GM21528 (cell line): ENCODE measurements at regions not wholly inside any gene's neighbourhood (a gene's known extent, or its start where the extent isn't known, plus 50 kb on each side); places are given as distances from the start of the nearest gene placed in this dataset.

Experiments used
- ATAC-seq: cut with Tn5 transposase; IDR thresholded peaks from one replicate; pipeline ENCODE4 v1.9.1; 2021; ENCODE audit warnings: mild to moderate bottlenecking, moderate library complexity; ENCODE audit not compliant: unreplicated experiment, low FRiP score

DNA sequence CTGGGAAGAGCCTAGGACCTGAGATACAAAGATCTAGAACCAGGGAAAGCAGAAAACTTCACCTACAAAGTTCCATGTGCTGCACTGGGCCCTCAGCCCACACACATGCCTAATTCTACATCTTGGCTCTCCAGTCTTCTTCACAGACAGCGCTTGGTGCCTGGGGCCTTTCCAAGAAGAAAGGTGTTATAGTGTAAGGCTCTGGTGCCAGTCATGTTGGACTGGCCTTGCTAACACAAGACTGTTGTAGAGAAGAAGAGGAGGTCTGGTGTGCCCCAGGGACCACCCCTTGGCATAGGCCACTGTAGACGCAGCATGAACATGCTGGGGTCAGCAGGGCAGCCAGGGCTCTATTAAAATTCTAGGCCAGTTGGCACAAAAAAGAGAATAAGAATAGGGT lies 226.2 kb upstream of the CTNNB1 start:
- ATAC-seq: no peak

- no peak for ATAC-seq
These were observed 223.6 kb upstream of the CTNNB1 start for GRCh38 chr3:40975711-40976121.

GRCh38 chr3:40976241-40976640 lies 223.1 kb upstream of the CTNNB1 start:
- ATAC-seq: no peak

GRCh38 chr3:40978442-40978841 lies 220.9 kb upstream of the CTNNB1 start:
- no peak for ATAC-seq

- ATAC-seq: no peak
These were observed 219.3 kb upstream of the CTNNB1 start for GRCh38 chr3:40979962-40980361.

- no peak for ATAC-seq
These were observed 218.8 kb upstream of the CTNNB1 start for GRCh38 chr3:40980467-40980866.

- no peak for ATAC-seq
These were observed 214.1 kb upstream of the CTNNB1 start for GRCh38 chr3:40985195-40985594.

GRCh38 chr3:40988468-40988867 lies 210.8 kb upstream of the CTNNB1 start:
- ATAC-seq: no peak

DNA sequence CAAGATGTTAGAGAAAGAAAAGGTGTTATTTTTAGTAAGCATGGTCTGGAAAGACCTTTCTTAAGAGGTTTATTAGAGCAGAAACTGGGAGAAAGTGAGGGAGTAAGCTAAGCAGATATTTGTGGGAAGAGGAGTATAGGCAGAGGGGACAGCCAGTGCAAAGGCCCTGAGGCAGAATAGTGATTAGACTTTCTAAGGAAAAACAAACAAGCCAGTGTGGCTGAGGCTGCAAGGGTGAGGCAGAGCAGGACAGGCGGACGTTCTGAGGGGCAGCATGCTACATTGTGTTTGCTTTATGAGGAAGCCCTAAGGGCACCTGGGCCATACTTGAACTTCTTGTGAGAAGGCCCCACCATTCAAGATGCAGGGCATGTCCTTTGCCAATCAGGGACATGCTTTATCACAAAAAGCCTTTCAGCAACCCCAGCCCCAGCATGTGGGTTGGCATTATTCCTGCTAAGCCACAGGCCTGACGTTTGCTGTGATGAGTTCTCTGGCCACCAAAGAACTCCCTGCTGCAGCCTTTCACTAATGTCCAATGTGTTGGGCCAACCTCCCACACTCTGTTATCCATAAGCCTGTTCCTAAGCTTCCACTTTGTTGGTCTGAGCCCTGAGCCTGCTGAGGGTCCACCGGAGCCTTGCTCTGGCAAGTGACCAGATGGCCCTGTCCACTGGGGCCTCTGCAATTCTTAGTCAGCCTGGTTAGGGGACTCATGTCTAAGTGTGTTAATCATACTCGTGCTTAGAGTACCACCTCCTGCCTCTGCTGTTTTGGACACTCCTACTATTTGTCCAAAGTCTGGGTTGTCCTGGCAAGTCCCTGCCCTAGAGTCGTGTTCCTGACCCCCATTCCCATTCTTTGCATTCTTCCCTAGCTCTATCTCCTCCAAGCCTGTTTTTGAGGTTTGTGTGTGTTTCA lies 209.9 kb upstream of the CTNNB1 start:
- no peak for ATAC-seq

GRCh38 chr3:40990062-40990456 lies 209.2 kb upstream of the CTNNB1 start:
- ATAC-seq: no peak

DNA sequence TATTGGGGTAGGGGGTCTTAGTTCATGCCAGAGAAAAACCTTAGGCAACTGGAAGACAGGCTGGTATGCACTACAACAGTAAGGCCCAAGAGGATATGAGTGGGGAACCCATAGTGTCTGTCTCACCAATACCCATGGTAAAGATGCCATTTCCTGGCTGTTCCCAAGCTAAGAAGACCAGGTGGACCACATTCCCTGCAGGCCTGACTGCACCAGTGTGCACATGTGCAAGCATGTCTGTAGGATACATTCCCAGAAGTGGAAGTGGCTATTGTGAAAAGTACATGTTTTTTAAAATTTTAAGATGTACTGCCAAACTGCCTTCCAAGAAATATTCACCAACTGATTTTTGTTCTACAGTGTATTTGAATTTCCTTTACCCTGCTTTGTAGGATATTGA lies 207.3 kb upstream of the CTNNB1 start:
- ATAC-seq: no peak

- ATAC-seq: no peak
These were observed 204.7 kb upstream of the CTNNB1 start for GRCh38 chr3:40994611-40995010.

DNA sequence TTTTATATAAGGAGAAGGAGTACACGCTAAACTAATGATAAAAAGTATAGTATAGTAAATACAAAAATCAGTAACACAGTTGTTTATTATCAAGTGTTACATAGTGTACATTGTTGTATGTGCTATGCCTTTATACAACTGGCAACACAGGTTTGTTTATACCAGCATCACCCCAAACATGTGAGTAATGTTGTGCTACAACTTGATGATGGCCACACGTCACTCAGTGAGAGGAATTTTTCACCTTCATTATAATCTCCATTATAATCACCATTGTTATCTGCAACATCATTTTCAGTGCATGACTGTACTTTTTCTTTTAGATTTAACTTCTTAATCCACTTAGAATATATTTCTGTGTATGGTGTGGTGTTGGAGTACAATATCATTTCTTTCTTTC lies 204.0 kb upstream of the CTNNB1 start:
- no peak for ATAC-seq

GRCh38 chr3:40996382-40996781 lies 202.9 kb upstream of the CTNNB1 start:
- ATAC-seq: no peak

- ATAC-seq: no peak
These were observed 202.2 kb upstream of the CTNNB1 start for GRCh38 chr3:40996827-40997710.

DNA sequence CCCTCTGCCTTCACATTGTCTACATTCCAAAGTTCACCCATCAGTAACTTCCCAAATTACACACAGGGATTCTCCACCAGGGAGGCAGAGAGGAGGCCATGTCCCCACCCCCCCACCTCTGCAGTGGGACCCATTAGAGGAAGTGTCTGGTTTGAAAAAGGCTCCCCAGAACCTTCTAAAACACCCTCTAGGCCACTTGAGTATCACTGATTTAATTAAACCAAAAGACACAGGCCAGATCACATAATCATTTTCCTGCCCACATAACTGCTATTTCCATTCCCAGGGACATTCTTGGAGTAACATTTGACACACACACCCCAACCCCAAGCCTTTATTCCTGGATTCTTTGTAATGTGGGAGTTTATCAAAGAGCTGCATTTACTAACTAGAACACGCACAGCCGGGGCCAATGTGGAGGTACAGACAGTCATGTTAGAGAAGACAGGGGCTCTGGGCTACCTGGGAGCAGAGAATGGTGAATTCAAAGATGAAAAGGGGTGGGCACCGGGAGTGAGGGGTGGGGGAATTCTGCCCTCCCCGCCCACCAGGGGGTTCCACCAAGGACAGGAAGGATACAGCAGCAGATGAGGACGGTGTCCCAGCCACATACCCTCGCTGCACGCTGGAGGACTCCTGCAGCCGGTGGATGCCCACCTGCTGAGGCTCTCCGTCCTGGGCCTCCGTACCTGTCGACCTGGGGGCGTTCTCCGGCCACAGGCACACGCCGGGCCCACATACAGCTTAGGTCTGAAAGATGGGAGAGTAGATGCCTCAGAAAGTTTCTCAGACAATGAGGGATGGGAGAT lies 201.4 kb upstream of the CTNNB1 start:
- ATAC-seq: no peak

GRCh38 chr3:40999682-41000081 lies 199.6 kb upstream of the CTNNB1 start:
- ATAC-seq: no peak

DNA sequence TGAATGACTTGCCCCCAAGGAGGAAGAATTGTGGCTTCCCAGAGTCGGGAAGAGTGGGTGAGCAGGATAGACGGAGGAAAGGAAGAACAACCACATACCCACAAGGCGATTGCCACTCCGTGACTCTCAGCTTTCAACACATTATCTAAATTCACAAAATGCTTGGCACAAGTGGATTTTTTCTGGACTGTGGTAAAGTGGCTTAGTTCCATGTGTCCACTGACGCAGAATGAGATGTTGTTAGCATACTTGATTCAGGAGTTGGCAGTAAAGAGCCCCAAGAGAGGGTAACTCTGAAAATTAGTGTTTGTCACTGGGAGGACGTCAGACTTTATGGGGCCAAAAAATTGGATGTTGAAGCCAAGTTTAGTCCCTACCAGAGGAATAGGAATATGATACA lies 198.8 kb upstream of the CTNNB1 start:
- no peak for ATAC-seq

DNA sequence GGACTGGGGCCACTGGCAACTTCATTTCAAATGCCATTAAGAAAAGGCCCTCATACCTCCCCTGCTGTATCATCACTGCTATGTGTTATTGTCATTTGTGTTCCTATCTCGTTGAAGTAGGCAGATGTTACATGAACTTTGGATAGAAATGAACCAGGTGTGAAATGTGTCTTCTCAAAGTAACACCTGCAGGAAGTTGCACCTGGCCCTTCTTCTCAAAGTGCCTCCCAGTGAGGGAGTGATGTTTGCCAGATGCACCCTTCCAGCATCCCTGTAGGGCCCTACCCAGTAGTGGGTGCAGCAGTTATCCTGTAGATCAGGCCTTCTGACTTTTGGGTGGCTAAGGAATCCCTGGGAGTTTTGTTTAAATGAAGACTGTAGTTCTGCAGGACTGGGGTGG lies 197.7 kb upstream of the CTNNB1 start:
- ATAC-seq: no peak

DNA sequence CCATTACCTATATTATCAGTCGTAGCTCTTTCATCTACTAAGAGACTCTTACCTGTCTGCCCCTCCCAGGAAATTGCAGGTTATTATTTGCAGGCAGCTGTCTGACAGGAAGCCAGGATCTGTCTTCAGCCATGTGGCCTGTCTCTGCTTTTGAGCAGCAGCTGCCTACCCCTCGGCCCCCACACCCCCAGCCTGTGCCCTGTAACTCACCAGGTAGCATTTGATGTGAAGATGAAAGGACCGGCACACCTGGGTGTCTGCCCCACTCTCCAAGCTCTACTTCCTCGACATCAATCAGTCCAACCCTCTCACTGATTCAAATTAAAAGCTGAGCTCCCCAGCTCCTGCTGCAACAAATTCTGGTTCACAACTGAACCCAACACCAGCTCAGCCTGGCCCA lies 197.2 kb upstream of the CTNNB1 start:
- ATAC-seq: no peak

DNA sequence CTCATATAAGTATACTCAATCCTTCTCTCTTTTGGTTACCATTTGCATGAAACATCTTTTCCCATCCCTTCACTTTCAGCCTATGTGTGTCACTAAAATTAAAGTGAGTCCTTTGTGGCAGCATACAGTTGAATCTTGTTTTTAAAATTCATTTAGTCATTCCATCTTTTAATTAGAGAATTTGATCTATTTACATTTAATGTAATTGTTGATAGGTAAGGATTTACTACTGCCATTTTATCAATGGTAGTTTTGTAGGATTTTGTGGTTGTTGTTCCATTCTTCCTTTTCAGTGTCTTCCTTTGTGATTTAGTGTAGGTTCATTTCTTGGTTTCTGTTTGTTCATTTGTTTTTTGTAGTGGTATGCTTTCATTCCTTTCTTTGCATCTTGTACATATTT lies 191.9 kb upstream of the CTNNB1 start:
- ATAC-seq: no peak
